T-helper 1 cell treated with Interleukin-12 subunit alpha and Interleukin-12 subunit beta and Interleukin-4 antibody, amounts not matched to agents 30 μg/mL and 1 μg/mL, for 36 hours (primary cell): ENCODE measurements at regions not wholly inside any gene's neighbourhood (a gene's known extent, or its start where the extent isn't known, plus 50 kb on each side); places are given as distances from the start of the nearest gene placed in this dataset.

ENCODE experiments used
- H3K27ac Mint-ChIP-seq: one replicate; pipeline ENCODE4 v1.8.0; 2021; ENCODE audit warnings: mild to moderate bottlenecking, mixed read lengths
- H3K27me3 Mint-ChIP-seq: one replicate; pipeline ENCODE4 v1.8.0; 2021; ENCODE audit warnings: low read depth, mixed read lengths
- H3K36me3 Mint-ChIP-seq: one replicate; pipeline ENCODE4 v1.8.0; 2021; ENCODE audit warnings: low read depth, mixed read lengths
- H3K4me1 Mint-ChIP-seq: one replicate; pipeline ENCODE4 v1.8.0; 2021; ENCODE audit warnings: low read depth, mixed read lengths
- H3K4me3 Mint-ChIP-seq: one replicate; pipeline ENCODE4 v1.8.0; 2021; ENCODE audit warnings: mild to moderate bottlenecking, moderate library complexity, mixed read lengths
- H3K9me3 Mint-ChIP-seq: one replicate; pipeline ENCODE4 v1.8.0; 2021; ENCODE audit warnings: mixed read lengths

GRCh38 chr9:75410405-75410804 lies 322.1 kb downstream of the OSTF1 start:
- H3K27ac Mint-ChIP-seq: no peak overlapping the region
- no peaks in the 10 kb centered on the region for H3K36me3 Mint-ChIP-seq
- peaks cover 4% of the 10 kb centered on the region for H3K27me3 Mint-ChIP-seq
- no peak overlapping the region for H3K4me3 Mint-ChIP-seq
- H3K4me1 Mint-ChIP-seq: no peaks in the 10 kb centered on the region
- no peaks in the 10 kb centered on the region for H3K9me3 Mint-ChIP-seq

GRCh38 chr9:75414371-75415160 lies 326.3 kb downstream of the OSTF1 start:
- Mint-ChIP-seq H3K4me3 (no peak overlapping the region), H3K9me3 (no peaks in the 10 kb centered on the region), H3K4me1 (no peaks in the 10 kb centered on the region), H3K27me3 (peaks cover 4% of the 10 kb centered on the region), H3K36me3 (no peaks in the 10 kb centered on the region), H3K27ac (no peak overlapping the region)

DNA sequence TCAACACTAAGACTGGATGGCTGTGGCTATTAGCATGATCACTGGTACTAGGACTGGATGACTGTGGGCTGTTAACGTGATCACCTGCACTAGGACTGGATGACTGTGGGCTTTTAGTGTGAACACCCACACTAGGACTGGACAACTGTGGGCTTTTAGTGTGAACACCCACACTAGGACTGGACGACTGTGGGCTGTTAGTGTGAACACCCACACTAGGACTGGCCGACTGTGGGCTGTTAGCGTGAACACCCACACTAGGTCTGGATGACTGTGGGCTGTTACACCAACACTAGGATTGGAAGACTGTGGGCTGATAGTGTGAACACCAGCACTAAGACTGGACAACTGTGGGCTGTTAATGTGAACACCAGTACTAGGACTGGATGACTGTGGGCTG lies 329.2 kb downstream of the OSTF1 start:
- Mint-ChIP-seq H3K9me3 (no peaks in the 10 kb centered on the region), H3K36me3 (no peaks in the 10 kb centered on the region), H3K27ac (no peak overlapping the region), H3K4me1 (no peaks in the 10 kb centered on the region), H3K27me3 (peaks cover 4% of the 10 kb centered on the region), H3K4me3 (no peak overlapping the region)

GRCh38 chr9:75418518-75418917 lies 330.2 kb downstream of the OSTF1 start:
- Mint-ChIP-seq H3K9me3 (no peaks in the 10 kb centered on the region), H3K36me3 (no peaks in the 10 kb centered on the region), H3K27ac (no peak overlapping the region), H3K27me3 (peaks cover 3% of the 10 kb centered on the region), H3K4me1 (no peaks in the 10 kb centered on the region), H3K4me3 (no peak overlapping the region)

DNA sequence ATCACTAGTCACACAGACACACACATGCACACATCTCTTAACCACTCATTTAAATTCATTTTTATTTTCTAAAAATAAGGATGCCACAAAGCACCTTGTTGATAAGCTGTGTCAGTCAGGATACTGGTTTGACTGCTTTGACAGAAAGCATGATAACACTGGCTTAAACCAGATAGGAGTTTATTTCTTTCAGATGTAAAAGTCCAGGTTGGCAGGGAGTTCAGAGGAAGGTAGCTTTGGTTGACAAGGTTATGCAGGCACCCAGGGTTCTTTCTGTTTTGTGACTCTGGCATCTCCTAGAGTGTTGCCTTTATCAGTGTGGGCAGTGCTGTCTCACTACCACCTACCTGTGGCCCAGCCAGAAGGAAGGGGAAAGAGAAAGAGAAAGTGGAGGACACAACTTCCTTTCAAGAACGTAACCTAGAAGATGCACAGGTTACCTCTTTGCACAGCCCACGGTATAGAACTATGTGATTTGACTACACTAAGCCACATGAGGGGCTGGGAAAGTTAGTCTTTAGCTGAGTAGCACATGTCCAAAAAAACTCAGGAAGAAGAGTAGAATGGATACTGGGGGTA lies 334.7 kb downstream of the OSTF1 start:
- no peaks in the 10 kb centered on the region for H3K36me3 Mint-ChIP-seq
- H3K9me3 Mint-ChIP-seq: no peaks in the 10 kb centered on the region
- no peak overlapping the region for H3K27ac Mint-ChIP-seq
- no peaks in the 10 kb centered on the region for H3K27me3 Mint-ChIP-seq
- no peak overlapping the region for H3K4me3 Mint-ChIP-seq
- H3K4me1 Mint-ChIP-seq: no peaks in the 10 kb centered on the region

DNA sequence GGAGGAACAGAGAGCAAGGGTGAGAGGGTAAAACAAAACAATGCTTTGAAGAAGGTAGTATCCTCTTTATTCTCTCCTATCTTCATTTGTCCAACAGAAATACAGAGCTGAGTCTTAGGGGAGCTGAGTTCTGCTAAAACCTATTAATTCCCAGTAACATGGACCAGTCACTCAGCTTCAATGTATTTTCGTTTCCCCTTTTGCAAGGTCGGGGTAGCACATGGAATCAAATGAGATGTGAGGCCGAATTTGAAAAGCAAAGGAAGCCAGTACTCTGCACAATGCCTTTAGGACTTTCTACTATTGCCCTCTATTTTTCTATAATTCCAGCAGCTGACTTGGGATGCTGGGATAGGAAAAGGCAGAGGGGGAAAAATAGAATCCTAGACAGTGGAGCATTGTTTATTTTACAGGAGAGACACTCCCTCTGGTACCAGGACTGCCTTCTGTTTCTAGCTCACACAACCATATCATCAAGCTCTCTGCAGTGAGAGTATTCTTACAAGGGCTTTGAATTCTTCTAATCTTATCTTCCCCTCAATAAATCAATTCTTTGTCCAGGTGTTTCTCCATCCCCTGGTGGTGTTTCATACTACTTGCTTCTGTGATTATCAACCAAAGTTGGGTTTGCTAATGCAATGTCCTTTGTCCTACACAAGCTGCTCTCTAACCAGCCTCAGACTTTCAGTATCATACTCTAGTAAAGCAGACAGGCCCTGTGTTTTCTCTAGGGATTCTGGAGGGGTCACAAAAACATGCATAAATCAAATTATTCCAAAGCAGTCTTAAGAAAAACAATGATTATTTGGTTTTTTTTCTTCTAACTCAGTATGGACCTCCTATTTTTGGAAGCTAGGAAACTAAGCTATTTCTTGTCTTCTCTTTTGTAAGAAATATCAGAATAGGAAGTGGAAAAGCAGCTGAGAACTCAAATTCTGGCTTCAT lies 341.5 kb downstream of the OSTF1 start:
- no peaks in the 10 kb centered on the region for H3K36me3 Mint-ChIP-seq
- H3K4me1 Mint-ChIP-seq: no peaks in the 10 kb centered on the region
- no peaks in the 10 kb centered on the region for H3K9me3 Mint-ChIP-seq
- H3K4me3 Mint-ChIP-seq: no peak overlapping the region
- H3K27me3 Mint-ChIP-seq: no peaks in the 10 kb centered on the region
- no peak overlapping the region for H3K27ac Mint-ChIP-seq

DNA sequence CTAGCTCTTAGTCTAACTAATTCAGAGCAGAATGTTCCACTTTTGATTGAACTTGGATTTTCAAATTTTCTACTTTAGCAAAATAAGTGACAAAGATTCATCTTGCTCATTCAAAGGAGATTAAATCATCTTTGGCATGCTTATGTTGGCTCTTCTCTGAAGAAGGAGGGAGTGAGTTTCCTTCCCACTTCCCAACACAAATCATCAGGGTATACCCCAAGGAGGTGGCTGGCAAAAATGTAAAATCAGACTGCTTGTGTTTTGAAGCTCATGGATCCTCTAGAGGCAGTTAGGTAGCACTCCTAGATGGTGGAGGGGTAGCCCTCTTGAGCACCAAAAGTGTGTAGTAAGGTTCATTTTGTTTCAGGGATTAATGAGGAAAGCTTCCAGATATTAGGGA lies 343.1 kb downstream of the OSTF1 start:
- Mint-ChIP-seq H3K9me3 (no peaks in the 10 kb centered on the region), H3K27me3 (peaks cover 4% of the 10 kb centered on the region), H3K27ac (no peak overlapping the region), H3K36me3 (no peaks in the 10 kb centered on the region), H3K4me1 (no peaks in the 10 kb centered on the region), H3K4me3 (no peak overlapping the region)

DNA sequence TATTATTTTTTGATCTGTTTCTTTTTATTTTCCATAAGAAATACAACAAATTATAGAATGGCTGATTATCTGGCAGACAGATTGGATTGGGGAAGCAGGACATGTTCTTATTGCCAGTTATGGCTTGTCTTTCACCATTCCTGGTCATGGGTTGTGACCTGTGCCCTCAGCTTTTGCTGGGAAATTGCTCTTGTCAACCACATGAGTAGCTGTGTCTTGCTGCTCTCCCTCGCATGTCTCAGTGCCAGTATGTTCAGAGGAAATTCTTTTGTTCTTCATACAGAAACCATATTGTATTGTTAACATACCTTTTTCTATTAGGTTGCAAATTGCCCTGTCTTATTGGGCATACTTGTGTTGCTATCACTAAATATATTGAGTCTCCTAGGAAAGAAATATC lies 344.1 kb downstream of the OSTF1 start:
- no peak overlapping the region for H3K4me3 Mint-ChIP-seq
- peaks cover 4% of the 10 kb centered on the region for H3K27me3 Mint-ChIP-seq
- H3K4me1 Mint-ChIP-seq: no peaks in the 10 kb centered on the region
- no peaks in the 10 kb centered on the region for H3K9me3 Mint-ChIP-seq
- no peak overlapping the region for H3K27ac Mint-ChIP-seq
- H3K36me3 Mint-ChIP-seq: no peaks in the 10 kb centered on the region

- Mint-ChIP-seq H3K27ac (no peak overlapping the region), H3K36me3 (no peaks in the 10 kb centered on the region), H3K4me1 (no peaks in the 10 kb centered on the region), H3K27me3 (peaks cover 4% of the 10 kb centered on the region), H3K9me3 (no peaks in the 10 kb centered on the region), H3K4me3 (no peak overlapping the region)
These were observed 344.6 kb downstream of the OSTF1 start for GRCh38 chr9:75432888-75433287.

GRCh38 chr9:75438716-75439115 lies 350.4 kb downstream of the OSTF1 start:
- Mint-ChIP-seq H3K27me3 (peaks cover 4% of the 10 kb centered on the region), H3K4me3 (no peak overlapping the region), H3K36me3 (no peaks in the 10 kb centered on the region), H3K27ac (no peak overlapping the region), H3K4me1 (no peaks in the 10 kb centered on the region), H3K9me3 (no peaks in the 10 kb centered on the region)

GRCh38 chr9:75440914-75441313 lies 352.6 kb downstream of the OSTF1 start:
- Mint-ChIP-seq H3K27ac (no peak overlapping the region), H3K36me3 (no peaks in the 10 kb centered on the region), H3K27me3 (no peaks in the 10 kb centered on the region), H3K4me1 (no peaks in the 10 kb centered on the region), H3K4me3 (no peak overlapping the region), H3K9me3 (no peaks in the 10 kb centered on the region)

DNA sequence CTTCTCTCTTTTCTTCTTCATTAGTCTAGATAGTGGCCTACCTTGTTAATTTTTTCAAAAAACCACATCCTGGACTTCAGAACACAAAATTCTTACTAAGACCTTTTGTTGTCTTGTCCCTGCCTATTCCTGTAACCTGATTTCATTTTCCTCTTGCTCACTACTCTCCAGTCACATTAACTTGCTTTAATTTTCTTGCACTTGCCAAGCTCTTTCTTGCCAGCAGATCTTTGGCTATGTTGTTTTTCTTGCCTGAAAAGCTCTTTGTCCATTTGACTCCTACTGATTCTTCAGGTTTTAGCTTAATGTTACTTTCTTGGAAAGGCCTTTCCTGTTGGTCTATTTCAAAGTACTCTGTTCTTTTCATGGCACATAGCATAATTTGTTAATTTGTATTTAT lies 356.8 kb downstream of the OSTF1 start:
- no peaks in the 10 kb centered on the region for H3K9me3 Mint-ChIP-seq

GRCh38 chr9:75447281-75447680 lies 359.0 kb downstream of the OSTF1 start:
- H3K4me3 Mint-ChIP-seq: no peak overlapping the region

More for the DNA sequence above, 356.8 kb downstream of the OSTF1 start:
- no peak overlapping the region for H3K4me3 Mint-ChIP-seq
- no peaks in the 10 kb centered on the region for H3K4me1 Mint-ChIP-seq
- no peaks in the 10 kb centered on the region for H3K36me3 Mint-ChIP-seq
- H3K27me3 Mint-ChIP-seq: no peaks in the 10 kb centered on the region
- H3K27ac Mint-ChIP-seq: no peak overlapping the region

DNA sequence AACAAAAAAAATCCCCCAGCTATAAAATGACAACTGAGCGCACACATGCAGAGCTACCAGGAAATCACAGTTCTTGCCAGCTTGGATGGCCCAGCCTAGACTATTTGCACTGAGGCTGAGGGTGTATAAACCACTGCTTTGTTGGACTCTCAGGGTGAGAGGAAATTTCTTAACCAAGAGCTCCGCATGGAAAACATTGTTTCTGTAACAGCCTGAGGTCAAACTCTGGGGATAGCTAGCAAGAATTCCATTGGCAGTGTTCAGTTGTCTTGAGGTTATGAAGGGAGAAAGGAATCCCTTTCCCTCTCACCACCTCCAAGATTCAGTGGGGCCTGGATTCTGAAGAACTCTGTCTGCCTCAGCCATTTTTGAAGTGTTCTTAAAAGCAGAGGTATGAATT lies 360.0 kb downstream of the OSTF1 start:
- Mint-ChIP-seq H3K36me3 (no peaks in the 10 kb centered on the region), H3K9me3 (no peaks in the 10 kb centered on the region), H3K27me3 (no peaks in the 10 kb centered on the region), H3K4me3 (no peak overlapping the region), H3K4me1 (no peaks in the 10 kb centered on the region), H3K27ac (no peak overlapping the region)

More at GRCh38 chr9:75447281-75447680, 359.0 kb downstream of the OSTF1 start:
- Mint-ChIP-seq H3K4me1 (no peaks in the 10 kb centered on the region), H3K36me3 (no peaks in the 10 kb centered on the region), H3K27ac (no peak overlapping the region), H3K27me3 (no peaks in the 10 kb centered on the region), H3K9me3 (no peaks in the 10 kb centered on the region)

GRCh38 chr9:75448955-75449354 lies 360.6 kb downstream of the OSTF1 start:
- Mint-ChIP-seq H3K4me3 (no peak overlapping the region), H3K27ac (no peak overlapping the region), H3K27me3 (no peaks in the 10 kb centered on the region), H3K9me3 (no peaks in the 10 kb centered on the region), H3K36me3 (no peaks in the 10 kb centered on the region), H3K4me1 (no peaks in the 10 kb centered on the region)
